HFF-Myc (cell line): ENCODE measurements at regions not wholly inside any gene's neighbourhood (a gene's known extent, or its start where the extent isn't known, plus 50 kb on each side); places are given as distances from the start of the nearest gene placed in this dataset.

Experiments
- DNase-seq: peaks from one replicate; pipeline ENCODE4 v3.0.0-alpha.2; 2011; ENCODE audit warnings: low read depth; ENCODE audit errors: extremely low read depth
- H3K4me3 ChIP-seq: replicated peaks from 2 replicates; pipeline ENCODE4 v1.5.1; 2011; ENCODE audit warnings: low read depth, mild to moderate bottlenecking, control low read depth, low read length
- CTCF ChIP-seq: IDR thresholded peaks from 2 replicates; pipeline ENCODE4 v1.5.1; 2012; ENCODE audit warnings: mild to moderate bottlenecking, low read depth, low read length, control low read depth; ENCODE audit errors: missing control alignments

GRCh38 chr3:156605686-156606605 lies 51.0 kb upstream of the SSR3 start:
- TF ChIP-seq CTCF: no peak
- no peak for DNase-seq
- H3K4me3 ChIP-seq: peak overlapping the region; percentile 40

GRCh38 chr3:156604642-156605144 lies 49.8 kb upstream of the SSR3 start:
- no peak overlapping the region for H3K4me3 ChIP-seq
- no peak for DNase-seq
- no peak for TF ChIP-seq CTCF
